Kidney (tissue), 13 donors: ENCODE measurements at regions not wholly inside any gene's neighbourhood (a gene's known extent, or its start where the extent isn't known, plus 50 kb on each side); places are given as distances from the start of the nearest gene placed in this dataset.
A peak's percentile ranks its signal among the peaks of the same experiment; 100 is the strongest.

Experiments
- DNase-seq, 5 donors: peaks; one replicate each; pipeline ENCODE4 v3.0.0-alpha.2; 2013 to 2020
- FAIRE-seq: peaks from 2 replicates; lab custom pipeline; 2012; peaks lifted over from hg19 to GRCh38; lab: Jason Lieb, UNC
- H3K27ac ChIP-seq, 2 donors: one replicate each; pipeline ENCODE4 v1.7.0; 2013; ENCODE audit warnings: low read depth in 2 of 2, low read length in 2 of 2, inconsistent platforms in 1 of 2
- H3K27me3 ChIP-seq: one replicate; pipeline ENCODE4 v1.7.1; 2013; ENCODE audit warnings: low read length, inconsistent platforms; ENCODE audit not compliant: control insufficient read depth, insufficient read depth
- H3K36me3 ChIP-seq, 3 donors: one replicate each; pipeline versions ENCODE4 v1.7.0 to v1.7.1; 2013; ENCODE audit warnings: low read length in 3 of 3, control low read depth in 1 of 3, inconsistent platforms in 1 of 3; ENCODE audit not compliant: insufficient read depth in 3 of 3, control insufficient read depth in 2 of 3
- H3K4me1 ChIP-seq, 3 donors: one replicate each; pipeline versions ENCODE4 v1.7.0 to v1.7.1; 2013; ENCODE audit warnings: low read length in 3 of 3, inconsistent platforms in 1 of 3, low read depth in 1 of 3; ENCODE audit not compliant: control insufficient read depth in 2 of 3, insufficient read depth in 2 of 3
- H3K4me3 ChIP-seq, 3 donors: one replicate each; pipeline versions ENCODE4 v1.7.0 to v1.8.1; 2013; ENCODE audit warnings: low read length in 3 of 3, control low read depth in 1 of 3, inconsistent platforms in 1 of 3
- H3K9ac ChIP-seq, 3 donors: one replicate each; pipeline versions ENCODE4 v1.7.0 to v1.7.1; 2013; ENCODE audit warnings: low read length in 3 of 3, control low read depth in 1 of 3, inconsistent platforms in 1 of 3
- H3K9me3 ChIP-seq, 3 donors: one replicate each; pipeline versions ENCODE4 v1.7.0 to v1.7.1; 2013; ENCODE audit warnings: low read length in 3 of 3, control low read depth in 1 of 3, inconsistent platforms in 1 of 3; ENCODE audit not compliant: control insufficient read depth in 2 of 3, insufficient read depth in 1 of 3
- intact Hi-C: fragments of 100-400 bp; cut with DNase I; formaldehyde crosslinking; loops from one replicate; pipeline ENCODE4 v1.11.1; 2022
- TF ChIP-seq, protein P1 (sequence below): IDR thresholded peaks from 3 replicates; pipeline ENCODE4 v1.5.1; 2012; ENCODE audit warnings: mild to moderate bottlenecking, moderate library complexity, borderline replicate concordance; ENCODE audit not compliant: insufficient read depth; ENCODE audit errors: extremely low read depth
- donor health status: control.
- donor health status: control.
- donor health status: control.
- donor health status: control.
- donor health status: control.
- donor health status: DM: yes; HTN: yes; CAD: no.
- donor health status: Normal renal cell carcinoma (clear cell type).

DNA sequence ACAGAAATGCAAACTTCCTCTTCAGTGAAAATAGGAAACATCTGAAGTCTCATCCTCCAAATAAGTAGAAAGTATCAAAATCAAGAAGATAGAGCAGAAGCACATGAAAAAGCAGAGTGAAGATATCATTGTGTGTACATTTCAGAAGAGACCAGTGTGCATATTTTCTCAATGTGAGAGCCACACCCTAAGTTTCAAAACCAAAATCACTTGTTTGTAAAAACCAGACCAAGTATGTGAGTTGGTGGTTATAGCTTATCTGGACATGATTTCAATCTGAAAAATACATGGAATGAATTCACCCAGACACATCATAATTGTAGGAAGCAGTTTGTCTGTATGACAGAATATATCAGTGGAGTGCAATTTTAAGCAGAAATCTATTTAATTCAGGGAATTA is 536.0 kb downstream of the JRKL start:
- FAIRE-seq (no peak), DNase-seq (no peak)
- Histone ChIP-seq H3K36me3 (no peaks in the 10 kb centered on the region), H3K9ac (no peak overlapping the region), H3K27me3 (no peaks in the 10 kb centered on the region), H3K27ac (no peak overlapping the region), H3K4me1 (no peaks in the 10 kb centered on the region), H3K9me3 (no peaks in the 10 kb centered on the region), H3K4me3 (no peak overlapping the region)
- TF ChIP-seq, protein P1, sequence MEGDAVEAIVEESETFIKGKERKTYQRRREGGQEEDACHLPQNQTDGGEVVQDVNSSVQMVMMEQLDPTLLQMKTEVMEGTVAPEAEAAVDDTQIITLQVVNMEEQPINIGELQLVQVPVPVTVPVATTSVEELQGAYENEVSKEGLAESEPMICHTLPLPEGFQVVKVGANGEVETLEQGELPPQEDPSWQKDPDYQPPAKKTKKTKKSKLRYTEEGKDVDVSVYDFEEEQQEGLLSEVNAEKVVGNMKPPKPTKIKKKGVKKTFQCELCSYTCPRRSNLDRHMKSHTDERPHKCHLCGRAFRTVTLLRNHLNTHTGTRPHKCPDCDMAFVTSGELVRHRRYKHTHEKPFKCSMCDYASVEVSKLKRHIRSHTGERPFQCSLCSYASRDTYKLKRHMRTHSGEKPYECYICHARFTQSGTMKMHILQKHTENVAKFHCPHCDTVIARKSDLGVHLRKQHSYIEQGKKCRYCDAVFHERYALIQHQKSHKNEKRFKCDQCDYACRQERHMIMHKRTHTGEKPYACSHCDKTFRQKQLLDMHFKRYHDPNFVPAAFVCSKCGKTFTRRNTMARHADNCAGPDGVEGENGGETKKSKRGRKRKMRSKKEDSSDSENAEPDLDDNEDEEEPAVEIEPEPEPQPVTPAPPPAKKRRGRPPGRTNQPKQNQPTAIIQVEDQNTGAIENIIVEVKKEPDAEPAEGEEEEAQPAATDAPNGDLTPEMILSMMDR, result no peak
- intact Hi-C loops, result no loop called here

DNA sequence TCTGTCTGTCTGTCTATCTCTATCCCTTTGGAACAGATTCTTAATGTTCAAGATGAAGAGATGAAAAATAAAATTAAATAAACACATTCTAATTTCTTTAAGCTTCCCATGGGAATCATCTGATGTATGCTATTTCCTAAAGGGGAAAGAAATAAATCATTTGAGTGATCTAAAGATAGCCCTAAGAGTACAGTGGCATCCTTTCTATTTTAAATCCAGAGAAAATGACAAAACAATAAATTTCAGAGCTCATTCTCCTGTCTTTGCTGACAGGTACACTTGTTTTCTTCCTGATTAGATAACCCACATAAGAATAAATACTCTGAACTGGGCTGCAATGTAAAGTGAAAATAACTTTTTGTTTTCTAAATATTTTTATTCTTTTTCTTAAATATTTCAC is 550.4 kb downstream of the JRKL start:
- Histone ChIP-seq H3K27ac (no peak overlapping the region), H3K27me3 (no peaks in the 10 kb centered on the region), H3K4me1 (no peaks in the 10 kb centered on the region), H3K9ac (no peak overlapping the region), H3K9me3 (no peaks in the 10 kb centered on the region), H3K4me3 (no peak overlapping the region), H3K36me3 (no peaks in the 10 kb centered on the region)
- TF ChIP-seq, protein P1, result no peak
- no peak for FAIRE-seq
- no peak for DNase-seq
- intact Hi-C loops, result no loop called here

GRCh38 chr11:96942855-96943254 is 553.0 kb downstream of the JRKL start:
- Histone ChIP-seq H3K27ac (no peak overlapping the region), H3K4me1 (no peaks in the 10 kb centered on the region), H3K9me3 (no peaks in the 10 kb centered on the region), H3K36me3 (no peaks in the 10 kb centered on the region), H3K9ac (no peak overlapping the region), H3K27me3 (no peaks in the 10 kb centered on the region), H3K4me3 (no peak overlapping the region)
- DNase-seq (peak in 1 of 5 donors; percentile 39), FAIRE-seq (no peak)
- intact Hi-C loops, result no loop called here
- TF ChIP-seq, protein P1, result no peak

DNA sequence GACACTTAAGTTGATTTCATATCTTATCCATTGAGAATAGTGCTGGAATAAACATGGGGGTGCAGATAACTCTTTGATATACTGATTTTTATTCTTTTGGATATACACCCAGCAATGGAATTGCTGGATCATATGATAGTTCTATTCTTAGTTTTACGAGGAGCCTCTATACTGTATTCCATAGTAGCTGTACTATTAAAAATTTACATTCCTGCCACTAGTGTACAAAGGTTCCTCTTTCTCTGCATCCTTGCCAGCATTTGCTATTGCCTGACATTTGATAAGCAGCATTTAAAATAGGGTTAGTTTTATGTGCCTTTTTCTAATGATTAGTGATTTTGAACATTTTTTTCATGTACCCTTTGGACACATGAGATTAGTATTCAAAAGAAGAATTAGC is 554.2 kb downstream of the JRKL start:
- no peaks in the 10 kb centered on the region for H3K36me3 ChIP-seq
- H3K9me3 ChIP-seq, result no peaks in the 10 kb centered on the region
- no peaks in the 10 kb centered on the region for H3K4me1 ChIP-seq
- H3K9ac ChIP-seq, result no peak overlapping the region
- intact Hi-C loops, result no loop called here
- TF ChIP-seq, protein P1, result no peak
- DNase-seq (no peak), FAIRE-seq (no peak)
- H3K27ac ChIP-seq, result no peak overlapping the region
- no peak overlapping the region for H3K4me3 ChIP-seq
- H3K27me3 ChIP-seq, result no peaks in the 10 kb centered on the region
